Activated naive CD4-positive, alpha-beta T cell treated with anti-CD3 and anti-CD28 coated beads, Interleukin-2, amount 50 U/mL, for 72 hours (primary cell): ENCODE measurements at regions not wholly inside any gene's neighbourhood (a gene's known extent, or its start where the extent isn't known, plus 50 kb on each side); places are given as distances from the start of the nearest gene placed in this dataset.
A peak's percentile ranks its signal among the peaks of the same experiment; 100 is the strongest.
"Not testable (repeated sequence)": the region's sequence is repeated elsewhere in the genome, so short reads cannot be mapped to it uniquely, and the experiment has no call there.

Experiments used
- ATAC-seq, 2 donors: fragments of 150-1000 bp; cut with Tn5 transposase; 2 replicates each; pipeline ENCODE4 v1.10.0; 2021; ENCODE audit warnings: mild to moderate bottlenecking in 2 of 2, moderate library complexity in 2 of 2
- DNase-seq, 2 donors: peaks; one replicate each; pipeline ENCODE4 v3.0.0; 2021 to 2022; ENCODE audit warnings: low spot score in 2 of 2
- H3K27ac Mint-ChIP-seq, 2 donors: one replicate each; pipeline ENCODE4 v1.8.0; 2022; ENCODE audit warnings: mild to moderate bottlenecking in 2 of 2, mixed read lengths in 2 of 2
- H3K36me3 Mint-ChIP-seq, 2 donors: one replicate each; pipeline ENCODE4 v1.8.0; 2022; ENCODE audit warnings: mixed read lengths in 2 of 2
- H3K9me3 Mint-ChIP-seq, 2 donors: one replicate each; pipeline ENCODE4 v1.8.0; 2022; ENCODE audit warnings: mixed read lengths in 2 of 2

DNA sequence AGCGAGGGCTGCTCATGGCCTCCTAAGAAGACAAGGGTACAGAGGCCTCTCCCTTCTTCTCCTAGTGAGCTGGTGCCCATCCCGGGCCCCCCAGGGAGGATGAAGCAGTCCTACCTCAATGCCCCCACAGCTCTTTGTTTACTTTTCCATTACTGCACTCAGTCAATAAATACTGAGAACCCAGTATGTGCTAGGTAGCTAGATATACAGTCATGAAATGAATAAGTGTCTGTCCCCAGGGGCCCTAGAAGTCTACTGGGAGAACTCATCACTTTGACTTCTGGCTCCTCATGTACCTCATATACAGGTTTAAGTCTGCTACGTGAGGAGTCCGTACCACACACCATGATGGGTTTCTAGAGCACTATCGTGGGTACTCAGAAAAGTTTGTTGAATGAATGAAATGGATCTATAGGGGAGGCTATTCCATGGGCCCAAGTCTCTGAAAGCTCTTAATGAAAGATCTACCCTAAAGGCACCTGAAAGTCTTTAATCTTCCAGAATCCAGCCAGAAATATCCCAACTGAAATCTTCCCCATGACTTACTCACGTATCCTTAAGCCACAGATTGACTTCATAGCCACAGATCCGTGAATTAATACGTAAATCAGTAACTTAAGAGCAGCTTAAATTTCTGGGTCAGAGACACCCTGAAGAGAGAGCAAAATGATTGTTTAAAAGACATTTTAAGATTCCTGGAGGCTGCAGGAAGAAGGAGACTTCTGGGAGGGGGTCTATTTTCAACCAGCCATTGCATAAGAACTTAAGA, 51.6 kb upstream of the POMP start:
- Mint-ChIP-seq H3K36me3 (no peaks in the 10 kb centered on the region), H3K27ac (no peak overlapping the region), H3K9me3 (peaks cover 0 to 10% of the 10 kb centered on the region in 2 donors)
- ATAC-seq: no peak
- no peak for DNase-seq

DNA sequence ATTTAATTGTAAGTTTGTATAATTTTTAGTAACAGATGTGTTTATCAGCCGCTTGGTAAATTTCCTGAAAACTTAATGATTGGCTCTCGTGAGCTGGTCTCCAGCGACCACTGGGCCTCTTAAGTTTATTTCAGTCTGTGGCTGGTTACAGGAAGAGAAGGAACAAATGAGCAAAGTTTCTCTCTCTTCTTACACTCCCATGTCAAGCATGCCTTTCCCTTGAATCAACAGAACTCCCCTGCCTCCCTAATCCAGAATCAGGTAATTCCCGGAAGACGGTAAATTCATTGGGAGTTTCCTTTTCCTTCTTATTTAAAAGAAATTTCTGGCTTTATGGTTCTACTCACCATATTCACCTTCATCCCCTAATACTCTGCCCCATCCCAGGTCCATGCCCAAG, 52.5 kb upstream of the POMP start:
- Mint-ChIP-seq H3K27ac (no peak overlapping the region), H3K9me3 (peaks cover 0 to 5% of the 10 kb centered on the region in 2 donors), H3K36me3 (no peaks in the 10 kb centered on the region)
- DNase-seq (no peak), ATAC-seq (no peak)

DNA sequence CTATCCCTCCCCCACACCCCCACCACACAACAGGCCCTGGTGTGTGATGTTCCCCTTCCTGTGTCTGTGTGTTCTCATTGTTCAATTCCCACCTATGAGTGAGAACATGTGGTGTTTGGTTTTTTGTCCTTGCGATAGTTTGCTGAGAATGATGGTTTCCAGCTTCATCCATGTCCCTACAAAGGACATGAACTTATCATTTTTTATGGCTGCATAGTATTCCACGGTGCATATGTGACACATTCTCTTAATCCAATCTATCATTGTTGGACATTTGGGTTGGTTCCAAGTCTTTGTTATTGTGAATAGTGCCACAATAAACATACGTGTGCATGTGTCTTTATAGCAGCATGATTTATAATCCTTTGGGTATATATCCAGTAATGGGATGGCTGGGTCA, 53.8 kb upstream of the POMP start:
- not testable (repeated sequence) for H3K9me3 Mint-ChIP-seq, ATAC-seq, H3K36me3 Mint-ChIP-seq, DNase-seq, H3K27ac Mint-ChIP-seq

DNA sequence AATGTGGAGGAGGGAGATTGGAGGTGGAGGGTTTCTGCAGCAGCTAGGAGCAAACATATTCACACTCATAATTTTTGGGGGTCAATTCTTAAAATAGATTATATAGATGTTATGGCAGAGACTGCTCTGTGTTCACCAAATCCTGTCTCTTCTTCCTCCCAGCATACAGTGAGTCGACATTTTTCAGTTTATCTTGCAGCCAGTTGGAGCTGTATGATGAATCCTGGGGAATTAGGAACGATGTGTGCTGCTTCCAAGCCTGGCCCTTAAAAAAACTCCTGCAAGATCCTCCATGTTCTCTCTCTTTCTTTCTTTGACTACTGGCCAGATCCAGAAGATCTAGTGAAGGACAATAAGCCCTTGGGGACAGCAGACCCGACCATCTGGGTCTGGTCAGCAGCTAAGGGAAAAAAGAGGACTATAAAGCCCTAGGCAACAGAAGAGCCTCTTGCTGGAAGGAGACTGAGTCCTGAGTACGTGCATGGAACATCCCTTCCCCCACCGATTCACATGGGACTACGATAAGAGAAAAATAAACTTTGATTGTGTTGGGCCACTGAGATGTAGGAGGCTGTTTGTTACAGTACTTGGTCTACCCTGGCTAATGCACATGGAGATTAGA, 55.8 kb upstream of the POMP start:
- H3K36me3 Mint-ChIP-seq: no peaks in the 10 kb centered on the region
- DNase-seq (no peak), ATAC-seq (no peak)
- H3K27ac Mint-ChIP-seq: no peak overlapping the region
- peaks cover 0 to 4% of the 10 kb centered on the region in 2 donors for H3K9me3 Mint-ChIP-seq

DNA sequence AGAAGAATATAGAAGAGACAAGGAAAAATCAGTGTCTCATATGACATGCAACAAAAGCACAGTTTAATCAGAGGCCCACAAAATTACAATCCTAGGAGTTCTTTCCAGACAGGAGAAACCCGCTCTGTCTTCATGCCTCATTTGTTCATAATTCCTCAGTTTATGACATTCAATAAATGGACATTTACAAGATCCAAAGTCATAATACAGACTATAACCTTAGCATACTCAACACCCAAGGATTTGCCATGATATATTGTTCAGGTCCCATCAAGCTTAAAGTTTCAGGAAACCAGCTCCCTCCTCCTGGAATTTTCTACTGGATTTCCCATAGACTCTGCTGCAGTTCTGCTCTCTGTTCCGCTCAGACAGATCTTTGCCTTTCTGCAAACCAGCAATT, 56.4 kb upstream of the POMP start:
- Mint-ChIP-seq H3K9me3 (peaks cover 0 to 4% of the 10 kb centered on the region in 2 donors), H3K27ac (no peak overlapping the region), H3K36me3 (no peaks in the 10 kb centered on the region)
- ATAC-seq: no peak
- no peak for DNase-seq

DNA sequence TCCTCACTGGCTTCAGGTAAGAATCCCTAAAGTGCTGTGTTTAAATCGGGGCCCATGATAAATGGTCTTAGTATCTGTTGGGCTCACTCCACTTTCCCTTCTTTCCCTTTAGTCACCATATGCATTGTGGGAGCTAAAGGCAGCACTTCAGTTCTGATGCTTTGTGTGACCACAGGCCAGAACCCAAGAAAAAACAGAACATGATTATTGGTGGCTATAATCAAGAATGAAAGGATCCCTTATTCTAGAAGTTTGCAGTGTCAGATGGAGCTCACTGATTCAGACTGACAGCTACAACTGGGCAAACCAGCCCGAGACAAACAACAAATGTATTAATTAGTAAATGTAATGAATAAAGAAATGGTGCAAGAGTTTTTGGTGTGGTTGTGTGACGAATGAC, 57.3 kb upstream of the POMP start:
- no peak overlapping the region for H3K27ac Mint-ChIP-seq
- DNase-seq (no peak), ATAC-seq (no peak)
- peaks cover 0 to 4% of the 10 kb centered on the region in 2 donors for H3K9me3 Mint-ChIP-seq
- H3K36me3 Mint-ChIP-seq: no peaks in the 10 kb centered on the region

DNA sequence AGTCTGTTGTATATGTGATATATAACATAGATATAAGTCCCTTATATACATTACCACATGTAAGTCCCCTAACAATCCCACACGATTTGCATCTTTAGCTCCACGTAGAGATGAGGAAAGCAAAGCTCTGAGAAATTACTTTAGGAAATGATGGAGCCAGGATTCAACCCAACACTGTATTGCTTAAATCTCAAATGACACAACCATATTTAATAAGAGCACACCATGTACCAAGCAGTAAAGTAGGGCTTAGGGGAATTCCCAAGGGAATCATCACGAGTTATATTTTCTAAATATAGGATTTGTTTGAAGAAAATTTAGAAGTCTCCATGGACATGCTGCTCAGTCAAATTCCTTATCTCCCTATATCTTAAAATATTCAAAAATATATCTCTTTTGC, 61.3 kb upstream of the POMP start:
- Mint-ChIP-seq H3K27ac (no peak overlapping the region), H3K36me3 (peaks cover 0 to 1% of the 10 kb centered on the region in 2 donors), H3K9me3 (peaks cover 0 to 4% of the 10 kb centered on the region in 2 donors)
- ATAC-seq (no peak), DNase-seq (no peak)

DNA sequence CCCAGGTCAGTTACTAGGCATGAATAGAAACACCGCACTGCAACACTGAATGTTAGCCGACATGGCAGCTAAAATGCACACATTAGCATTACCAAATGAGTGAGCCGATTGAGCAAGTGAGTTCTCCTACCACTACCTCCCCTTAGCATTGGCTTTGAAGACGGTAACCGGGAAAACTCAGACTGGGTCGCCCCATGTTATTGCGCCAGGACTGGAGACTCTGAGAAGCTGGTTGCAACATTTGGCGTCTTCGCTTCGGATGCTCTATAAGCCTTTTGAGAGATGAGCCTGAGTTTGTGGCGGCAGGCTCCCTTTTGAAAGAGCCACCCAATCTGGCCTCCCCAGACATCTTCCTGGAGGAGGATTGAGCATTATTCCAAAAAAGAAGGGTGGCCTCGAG, 68.5 kb upstream of the POMP start:
- ATAC-seq (no peak), DNase-seq (no peak)
- Mint-ChIP-seq H3K36me3 (peaks cover 0 to 8% of the 10 kb centered on the region in 2 donors), H3K27ac (no peak overlapping the region), H3K9me3 (no peaks in the 10 kb centered on the region)

DNA sequence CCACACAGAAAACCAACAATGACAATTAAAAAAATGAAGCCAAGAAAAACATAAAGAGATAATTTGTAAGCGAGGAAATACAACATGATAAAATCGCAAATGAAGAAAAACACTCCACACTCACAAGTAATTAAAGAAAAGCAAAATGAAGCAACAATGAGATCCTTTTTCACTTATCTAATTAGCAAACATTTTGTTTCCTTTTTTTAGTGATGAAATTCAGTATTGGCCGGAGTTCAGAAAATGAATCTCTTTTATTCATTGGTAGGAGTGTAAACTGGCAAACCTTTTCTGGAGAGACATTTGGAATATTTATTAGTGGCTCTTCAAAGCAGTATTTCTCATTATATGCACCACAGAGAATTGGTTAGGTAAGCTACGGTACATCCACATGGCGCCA, 70.6 kb upstream of the POMP start:
- DNase-seq (no peak), ATAC-seq (no peak)
- H3K9me3 Mint-ChIP-seq: no peaks in the 10 kb centered on the region
- H3K36me3 Mint-ChIP-seq: peaks cover 0 to 8% of the 10 kb centered on the region in 2 donors
- H3K27ac Mint-ChIP-seq: no peak overlapping the region

DNA sequence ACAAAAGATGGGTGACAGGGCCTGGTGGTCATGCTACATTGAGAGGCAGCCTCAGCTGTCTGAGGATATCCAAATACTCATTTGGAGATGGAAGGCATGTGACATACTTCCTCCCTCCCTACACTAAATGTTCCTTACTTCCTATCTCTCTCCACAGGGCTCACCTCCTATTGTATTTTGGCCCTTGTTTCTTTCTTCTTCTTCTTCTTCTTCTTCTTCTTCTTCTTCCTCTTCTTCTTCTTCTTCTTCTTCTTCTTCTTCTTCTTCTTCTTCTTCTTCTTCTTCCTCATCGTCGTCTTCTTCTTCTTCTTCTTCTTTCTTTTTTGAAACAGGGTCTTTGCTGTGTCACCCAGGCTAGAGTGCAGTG, 71.8 kb upstream of the POMP start:
- Mint-ChIP-seq H3K27ac (peak overlapping the region in 1 of 2 donors; percentile 39), H3K36me3 (peaks cover 0 to 2% of the 10 kb centered on the region in 2 donors), H3K9me3 (no peaks in the 10 kb centered on the region)
- ATAC-seq (no peak), DNase-seq (no peak)

DNA sequence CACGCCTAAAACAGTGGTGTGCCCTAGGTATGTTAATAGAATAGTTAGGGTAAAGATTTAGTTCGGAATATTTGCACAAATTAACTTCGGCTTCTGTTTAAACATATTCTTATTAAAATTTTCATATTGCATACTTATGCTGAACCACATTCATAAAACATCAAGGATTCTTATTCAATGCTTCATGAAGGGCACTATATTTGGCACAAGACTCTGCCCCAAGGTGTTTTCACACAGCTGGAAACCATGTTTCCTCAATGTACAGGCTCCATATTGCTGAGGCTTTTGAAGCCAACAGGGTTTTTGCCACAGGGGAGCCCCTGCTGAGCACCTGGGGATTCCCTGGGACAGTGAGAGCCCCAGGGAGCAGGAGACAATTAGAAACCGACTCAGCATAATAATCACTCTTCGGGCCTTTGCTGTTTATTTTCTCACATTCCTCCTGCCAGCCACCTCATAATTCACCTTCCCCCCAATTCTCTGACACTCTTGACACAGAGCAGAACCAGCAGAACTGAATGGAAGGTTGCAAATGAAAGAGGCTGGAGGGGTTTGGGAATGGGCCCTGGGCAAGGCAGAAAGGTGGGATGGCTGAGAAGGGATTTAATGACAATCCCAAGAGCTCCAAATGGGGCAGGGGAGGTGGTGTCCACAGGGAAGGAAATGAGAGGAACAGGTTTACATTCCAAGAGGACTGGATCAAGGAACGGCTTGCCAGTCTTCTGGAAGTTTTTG, 72.3 kb upstream of the POMP start:
- H3K27ac Mint-ChIP-seq: peak overlapping the region in 1 of 2 donors; percentile 39
- ATAC-seq (no peak), DNase-seq (no peak)
- no peaks in the 10 kb centered on the region for H3K9me3 Mint-ChIP-seq
- H3K36me3 Mint-ChIP-seq: no peaks in the 10 kb centered on the region

DNA sequence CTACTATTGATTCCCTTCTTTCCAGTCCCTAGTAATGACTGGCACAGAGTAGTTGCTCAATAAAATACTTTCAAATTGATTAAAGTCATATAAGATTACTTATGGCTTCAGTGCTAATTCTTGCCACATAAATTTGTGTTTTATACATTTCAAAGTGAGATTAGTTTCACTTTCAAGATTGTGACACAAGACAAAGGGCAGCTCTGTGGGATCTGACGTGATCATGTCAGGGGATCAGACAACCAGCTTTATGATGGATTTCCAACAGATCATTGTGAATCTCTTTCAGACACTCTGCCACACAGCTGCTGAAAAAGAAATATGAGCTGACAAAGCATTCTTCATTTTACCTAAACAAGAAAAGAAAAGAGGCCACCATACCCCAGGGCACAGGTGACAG, 73.4 kb upstream of the POMP start:
- ATAC-seq (peak in 1 of 2 donors; percentile 16), DNase-seq (no peak)
- H3K27ac Mint-ChIP-seq: no peak overlapping the region
- H3K9me3 Mint-ChIP-seq: peaks cover 0 to 5% of the 10 kb centered on the region in 2 donors
- H3K36me3 Mint-ChIP-seq: no peaks in the 10 kb centered on the region

DNA sequence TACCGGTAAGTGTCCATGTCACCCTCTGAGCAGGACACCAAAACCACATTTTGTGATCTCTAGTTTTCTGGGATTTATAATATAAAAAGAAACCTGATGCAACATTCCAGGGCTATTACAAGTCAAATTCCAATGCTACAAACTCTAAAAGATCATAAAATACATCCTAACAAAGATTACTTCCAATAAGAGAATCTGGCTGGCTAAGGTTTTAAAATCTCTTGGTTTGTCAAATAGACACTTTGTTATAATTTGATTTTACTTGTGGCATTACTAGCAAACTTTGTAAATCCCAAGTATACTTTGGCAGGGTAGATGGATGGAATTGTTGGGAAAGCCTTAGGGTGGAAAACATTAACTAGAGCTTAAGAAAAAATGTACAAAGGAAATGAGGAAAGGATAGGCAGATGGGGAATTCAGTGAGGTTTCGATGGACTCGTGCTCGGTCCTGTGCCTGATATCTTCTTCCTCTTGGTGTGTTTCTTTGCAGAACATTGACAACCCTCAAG, 74.0 kb upstream of the POMP start:
- Mint-ChIP-seq H3K27ac (no peak overlapping the region), H3K9me3 (peaks cover 0 to 5% of the 10 kb centered on the region in 2 donors), H3K36me3 (no peaks in the 10 kb centered on the region)
- no peak for ATAC-seq
- DNase-seq: no peak

DNA sequence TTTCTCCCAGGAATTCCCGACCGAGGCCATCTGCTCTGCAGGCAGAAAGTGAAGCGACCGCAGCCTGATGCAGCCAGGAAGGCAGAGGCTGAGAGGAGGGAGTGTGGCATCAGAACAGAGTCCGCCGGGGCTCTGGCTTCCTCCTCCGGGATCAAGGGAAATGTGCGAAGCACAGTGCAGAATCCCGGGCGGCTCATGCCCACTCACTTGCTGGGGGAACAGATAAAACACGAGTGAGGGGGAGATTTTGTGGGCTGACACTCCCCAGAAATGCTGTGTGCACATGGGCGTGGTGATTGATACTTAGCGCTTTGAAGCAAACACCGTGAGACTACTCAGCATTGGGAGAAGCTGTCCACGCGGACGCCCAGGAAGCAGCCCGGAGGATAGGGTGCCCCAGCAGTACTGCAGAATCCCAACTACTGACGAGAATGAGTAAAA, 75.3 kb upstream of the POMP start:
- peaks cover 0 to 5% of the 10 kb centered on the region in 2 donors for H3K9me3 Mint-ChIP-seq
- H3K36me3 Mint-ChIP-seq: no peaks in the 10 kb centered on the region
- ATAC-seq: no peak
- H3K27ac Mint-ChIP-seq: no peak overlapping the region
- DNase-seq: no peak

DNA sequence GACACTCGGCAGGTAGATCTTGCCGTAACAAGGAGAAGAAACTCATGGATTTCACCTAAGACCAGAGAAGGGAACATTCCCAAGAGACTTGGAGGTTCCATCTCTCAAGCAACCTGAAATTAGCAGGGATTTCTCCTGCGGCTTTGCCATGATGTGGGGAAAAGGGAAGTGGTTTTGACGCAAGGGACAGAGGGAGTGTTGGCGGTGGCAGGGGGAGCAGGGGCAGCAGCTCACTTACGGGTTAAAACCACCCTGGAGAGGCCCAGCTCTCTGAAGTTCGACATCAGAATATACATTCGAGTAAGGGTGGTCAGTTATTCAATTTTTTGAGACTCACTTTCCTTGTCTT, 76.1 kb upstream of the POMP start:
- ATAC-seq (peak in 1 of 2 donors; percentile 33), DNase-seq (no peak)
- peaks cover 0 to 5% of the 10 kb centered on the region in 2 donors for H3K9me3 Mint-ChIP-seq
- peak overlapping the region; percentile 20 to 82 for H3K27ac Mint-ChIP-seq
- H3K36me3 Mint-ChIP-seq: no peaks in the 10 kb centered on the region

DNA sequence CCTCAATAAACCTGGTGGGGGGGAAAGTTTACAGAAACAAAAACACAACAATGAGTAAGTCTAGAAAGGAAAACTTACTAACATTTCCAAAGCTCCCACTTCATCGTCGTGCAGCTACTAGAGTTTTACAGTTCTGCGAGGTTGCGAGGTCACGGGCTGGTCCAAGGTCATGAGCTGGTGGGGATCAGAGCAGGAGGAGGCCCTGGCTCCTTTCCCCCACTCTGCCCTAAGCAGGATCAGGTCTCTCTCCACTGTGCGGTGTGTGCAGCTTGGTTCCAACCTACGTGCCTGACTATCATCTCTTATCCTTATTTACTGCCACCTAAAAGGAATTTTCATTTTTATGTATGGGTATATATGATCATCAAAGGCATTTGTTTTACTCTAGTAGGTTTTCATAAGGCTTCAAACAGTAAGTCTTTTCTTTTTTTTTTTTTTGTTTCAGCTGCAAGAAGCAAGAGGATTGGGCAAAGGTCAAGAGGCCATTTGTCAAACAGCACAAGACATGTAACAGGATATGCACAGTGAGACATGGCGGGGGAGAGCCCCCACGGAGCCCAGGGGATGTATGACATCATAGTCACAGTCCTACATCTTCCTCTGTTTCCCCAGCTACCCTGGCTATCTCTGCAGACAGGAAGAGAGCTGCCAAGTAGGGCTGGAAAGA, 76.6 kb upstream of the POMP start:
- ATAC-seq (peak in 1 of 2 donors; percentile 88), DNase-seq (no peak)
- Mint-ChIP-seq H3K9me3 (peaks cover 0 to 5% of the 10 kb centered on the region in 2 donors), H3K27ac (peak overlapping the region; percentile 20 to 82), H3K36me3 (no peaks in the 10 kb centered on the region)

DNA sequence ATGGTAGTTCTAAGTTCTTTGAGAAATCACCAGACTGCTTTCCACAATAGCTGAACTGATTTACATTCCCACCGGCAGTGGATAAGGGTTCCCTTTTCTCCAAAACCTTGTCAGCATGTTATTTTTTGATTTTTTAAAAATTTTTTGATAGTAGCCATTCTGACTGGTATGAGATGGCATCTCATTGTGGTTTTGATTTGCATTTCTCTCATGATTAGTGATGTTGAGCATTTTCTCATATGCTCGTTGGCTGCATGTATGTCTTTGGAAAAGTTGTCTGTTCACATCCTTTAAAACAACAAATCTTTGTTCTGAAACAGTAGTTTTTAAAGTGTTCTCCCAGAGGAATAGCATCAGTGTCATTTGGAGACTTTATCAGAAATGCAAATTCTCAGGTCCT, 77.5 kb upstream of the POMP start:
- H3K27ac Mint-ChIP-seq: no peak overlapping the region
- ATAC-seq: no peak

More for the DNA sequence above, 77.5 kb upstream of the POMP start:
- Mint-ChIP-seq H3K36me3 (no peaks in the 10 kb centered on the region), H3K9me3 (peaks cover 0 to 5% of the 10 kb centered on the region in 2 donors)
- DNase-seq: no peak
